NT2/D1 (cell line): ENCODE measurements at regions not wholly inside any gene's neighbourhood (a gene's known extent, or its start where the extent isn't known, plus 50 kb on each side); places are given as distances from the start of the nearest gene placed in this dataset.

Experiments
- SUZ12 ChIP-seq: IDR thresholded peaks from 2 replicates; pipeline ENCODE4 v1.6.1; 2011; ENCODE audit not compliant: insufficient read length, insufficient read depth; ENCODE audit errors: extremely low read depth
- YY1 ChIP-seq: IDR thresholded peaks from 2 replicates; pipeline ENCODE4 v1.6.1; 2011; ENCODE audit not compliant: insufficient read length, insufficient read depth
- ZNF274 ChIP-seq: IDR thresholded peaks from 2 replicates; pipeline ENCODE4 v1.6.1; 2011; ENCODE audit warnings: mild to moderate bottlenecking, low read depth, low read length

GRCh38 chr21:15679630-15680029 is 50.2 kb upstream of the USP25 start:
- TF ChIP-seq YY1 (no peak), ZNF274 (no peak), SUZ12 (no peak)
